ENCODE measurements at regions not wholly inside any gene's neighbourhood (a gene's known extent, or its start where the extent isn't known, plus 50 kb on each side); places are given as distances from the start of the nearest gene placed in this dataset.

DNA sequence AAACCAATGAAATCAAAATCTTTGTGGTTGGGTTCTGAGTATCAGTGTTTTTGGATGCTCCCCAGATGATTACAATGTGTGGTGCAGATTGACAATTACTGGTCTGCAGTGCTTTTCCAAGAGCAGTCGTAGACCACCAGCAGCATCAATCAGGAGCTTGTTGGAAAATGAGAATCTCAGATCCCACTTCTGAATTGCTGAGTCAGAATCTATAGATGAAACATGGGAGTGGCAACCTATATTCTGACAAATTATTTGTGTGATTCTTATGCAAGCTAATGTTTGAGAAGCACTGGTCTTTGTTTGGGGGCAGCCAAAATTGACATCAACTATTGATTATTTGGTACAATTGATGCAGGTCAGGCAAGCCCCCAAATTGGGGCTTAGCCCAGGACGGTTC is 539.9 kb upstream of the BTBD3 start:
- Histone ChIP-seq H3K27ac (ENCODE audit: low read depth in 1 of 2, low read length in 1 of 2) (no peak overlapping the region), H3K4me1 (ENCODE audit: control insufficient read depth in 2 of 2, insufficient read depth in 2 of 2, low read length in 2 of 2) (peaks cover 0 to 10% of the 10 kb centered on the region in 2 donors)

DNA sequence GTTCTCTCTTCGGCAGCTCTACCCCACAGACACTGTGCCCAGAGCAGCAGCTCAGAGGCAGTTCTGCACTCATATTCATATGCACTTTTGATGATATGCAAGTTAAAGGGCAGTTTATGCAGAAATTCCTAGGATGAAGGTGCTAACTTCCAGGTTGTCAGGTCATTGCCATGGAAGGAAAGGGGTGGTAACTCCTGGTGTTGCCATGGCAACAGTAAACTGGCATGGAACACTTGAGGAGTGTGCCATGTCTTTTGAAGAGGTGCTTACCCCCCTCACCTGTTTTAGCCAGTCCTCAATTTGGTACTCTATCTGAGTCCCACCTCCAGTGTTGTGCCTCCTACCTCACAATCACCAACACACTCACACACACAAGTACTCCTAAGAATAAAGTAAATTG is 539.4 kb upstream of the BTBD3 start:
- Histone ChIP-seq H3K27me3 (ENCODE audit: control insufficient read depth in 2 of 2, insufficient read depth in 1 of 2, low read length in 1 of 2) (no peaks in the 10 kb centered on the region), H3K4me1 (ENCODE audit: control insufficient read depth in 2 of 2, insufficient read depth in 2 of 2, low read length in 2 of 2) (peaks cover 0 to 10% of the 10 kb centered on the region in 2 donors), H3K27ac (ENCODE audit: low read depth in 1 of 2, low read length in 1 of 2) (no peak overlapping the region), H3K9me3 (ENCODE audit: control insufficient read depth in 2 of 2, insufficient read depth in 1 of 2, low read length in 1 of 2) (no peaks in the 10 kb centered on the region), H3K36me3 (ENCODE audit: control insufficient read depth in 2 of 2, insufficient read depth in 2 of 2, low read length in 1 of 2) (no peaks in the 10 kb centered on the region), H3K4me3 (ENCODE audit: low read length in 2 of 2) (no peak overlapping the region)
- no peak for DNase-seq (ENCODE audit: low read depth in 6 of 9, low spot score in 9 of 9)
- 96% methylated on average over 1 of the region's 1 CpG for WGBS

More for the DNA sequence above, 539.9 kb upstream of the BTBD3 start:
- Histone ChIP-seq H3K36me3 (ENCODE audit: control insufficient read depth in 2 of 2, insufficient read depth in 2 of 2, low read length in 1 of 2) (no peaks in the 10 kb centered on the region), H3K4me3 (ENCODE audit: low read length in 2 of 2) (no peak overlapping the region), H3K27me3 (ENCODE audit: control insufficient read depth in 2 of 2, insufficient read depth in 1 of 2, low read length in 1 of 2) (no peaks in the 10 kb centered on the region), H3K9me3 (ENCODE audit: control insufficient read depth in 2 of 2, insufficient read depth in 1 of 2, low read length in 1 of 2) (no peaks in the 10 kb centered on the region)
- DNase-seq (ENCODE audit: low read depth in 6 of 9, low spot score in 9 of 9) = no peak
- WGBS = 90% methylated on average over 2 of the region's 2 CpGs

DNA sequence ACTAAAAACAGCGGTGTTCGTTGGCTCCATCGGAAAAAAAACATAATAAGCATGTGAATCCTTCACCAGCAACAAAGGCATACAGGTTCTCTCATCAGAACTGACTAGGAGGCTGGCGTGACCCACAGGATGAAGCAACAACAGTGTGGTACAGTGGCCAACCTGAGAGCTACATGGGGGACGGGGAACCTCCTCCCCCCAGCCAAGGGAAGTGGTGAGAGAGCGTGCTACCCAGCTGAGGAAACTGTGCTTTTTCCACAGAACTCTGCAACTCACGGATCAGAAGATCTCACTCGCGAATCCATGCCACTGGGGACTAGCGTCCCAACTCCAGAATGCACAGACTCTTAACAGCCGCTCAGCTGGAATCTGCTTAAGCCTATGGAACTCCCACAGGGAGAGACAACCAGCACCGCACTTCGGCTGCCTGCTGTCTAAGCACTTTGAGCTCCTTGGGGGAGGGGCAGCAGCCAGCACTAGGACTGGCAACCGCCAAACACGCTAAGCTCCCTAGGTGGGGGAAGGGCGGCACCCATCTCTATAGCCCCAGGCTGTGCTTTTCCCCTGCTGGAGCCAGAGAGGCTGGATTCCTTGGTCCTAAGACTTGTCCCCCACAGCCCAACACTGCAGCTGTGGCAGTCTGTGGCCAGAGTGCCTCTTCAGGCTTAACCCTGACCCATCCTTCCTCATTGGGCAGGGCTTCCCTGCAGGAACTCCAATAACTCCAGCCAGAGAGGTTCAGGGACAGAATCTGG is 538.3 kb upstream of the BTBD3 start:
- H3K27ac ChIP-seq (ENCODE audit: low read depth in 1 of 2, low read length in 1 of 2) = no peak overlapping the region
- peaks cover 0 to 10% of the 10 kb centered on the region in 2 donors for H3K4me1 ChIP-seq (ENCODE audit: control insufficient read depth in 2 of 2, insufficient read depth in 2 of 2, low read length in 2 of 2)
- no peaks in the 10 kb centered on the region for H3K27me3 ChIP-seq (ENCODE audit: control insufficient read depth in 2 of 2, insufficient read depth in 1 of 2, low read length in 1 of 2)
- DNase-seq (ENCODE audit: low read depth in 6 of 9, low spot score in 9 of 9) = peak in 6 of 9 donors; percentile 1 to 61 (median 20)
- H3K9me3 ChIP-seq (ENCODE audit: control insufficient read depth in 2 of 2, insufficient read depth in 1 of 2, low read length in 1 of 2) = no peaks in the 10 kb centered on the region
- H3K4me3 ChIP-seq (ENCODE audit: low read length in 2 of 2) = peak overlapping the region in 1 of 2 donors; percentile 17
- WGBS = 86% methylated on average over 16 of the region's 16 CpGs
- H3K36me3 ChIP-seq (ENCODE audit: control insufficient read depth in 2 of 2, insufficient read depth in 2 of 2, low read length in 1 of 2) = no peaks in the 10 kb centered on the region

DNA sequence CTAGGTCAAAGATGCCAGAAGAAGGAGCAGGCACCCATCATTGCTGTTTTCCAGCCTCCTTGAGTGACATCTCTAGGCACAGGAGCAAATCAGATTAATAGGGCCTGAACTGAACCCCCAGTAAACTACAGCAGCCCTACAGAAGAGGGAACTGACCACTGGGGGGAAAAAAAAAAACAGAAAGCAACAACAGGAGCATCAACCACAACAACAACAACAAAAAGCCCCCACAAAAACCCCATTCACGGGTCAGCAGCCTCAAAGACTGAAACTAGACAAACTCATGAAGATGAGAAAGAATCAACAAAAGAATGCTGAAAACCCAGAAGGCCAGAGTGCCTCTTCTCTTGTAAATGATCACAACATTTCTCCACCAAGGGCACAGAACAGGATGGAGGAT is 537.4 kb upstream of the BTBD3 start:
- H3K4me1 ChIP-seq (ENCODE audit: control insufficient read depth in 2 of 2, insufficient read depth in 2 of 2, low read length in 2 of 2) = peaks cover 0 to 10% of the 10 kb centered on the region in 2 donors
- no peak for DNase-seq (ENCODE audit: low read depth in 6 of 9, low spot score in 9 of 9)

DNA sequence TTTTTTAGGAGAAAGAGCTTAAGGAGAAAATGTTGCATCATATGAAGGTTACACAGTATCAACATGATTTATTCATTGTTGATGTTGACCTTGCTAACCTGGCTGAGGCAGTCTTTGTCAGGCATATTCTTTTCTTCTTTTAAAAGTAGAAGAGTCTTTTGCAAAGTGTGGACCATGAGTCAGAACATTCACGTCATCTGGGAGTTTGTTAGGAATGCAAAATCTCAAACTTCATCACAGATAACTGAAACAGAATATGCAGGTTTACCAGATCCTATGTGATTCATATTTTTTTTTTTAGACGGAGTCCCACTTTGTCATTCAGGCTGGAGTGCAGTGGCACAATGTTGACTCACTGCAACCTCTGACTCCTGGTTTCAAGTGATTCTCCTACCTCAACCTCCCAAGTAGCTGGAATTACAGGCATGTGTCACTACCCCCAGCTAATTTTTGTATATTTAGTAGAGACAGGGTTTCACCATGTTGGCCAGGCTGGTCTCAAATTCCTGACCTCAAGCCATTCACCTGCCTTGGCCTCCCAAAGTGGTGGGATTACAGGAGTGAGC is 530.4 kb upstream of the BTBD3 start:
- WGBS = 93% methylated on average over 2 of the region's 2 CpGs
- Histone ChIP-seq H3K27me3 (ENCODE audit: control insufficient read depth in 2 of 2, insufficient read depth in 1 of 2, low read length in 1 of 2) (no peaks in the 10 kb centered on the region), H3K36me3 (ENCODE audit: control insufficient read depth in 2 of 2, insufficient read depth in 2 of 2, low read length in 1 of 2) (no peaks in the 10 kb centered on the region), H3K27ac (ENCODE audit: low read depth in 1 of 2, low read length in 1 of 2) (no peak overlapping the region), H3K4me3 (ENCODE audit: low read length in 2 of 2) (no peak overlapping the region), H3K9me3 (ENCODE audit: control insufficient read depth in 2 of 2, insufficient read depth in 1 of 2, low read length in 1 of 2) (no peaks in the 10 kb centered on the region), H3K4me1 (ENCODE audit: control insufficient read depth in 2 of 2, insufficient read depth in 2 of 2, low read length in 2 of 2) (no peaks in the 10 kb centered on the region)
- no peak for DNase-seq (ENCODE audit: low read depth in 6 of 9, low spot score in 9 of 9)

More for the DNA sequence above, 537.4 kb upstream of the BTBD3 start:
- Histone ChIP-seq H3K9me3 (ENCODE audit: control insufficient read depth in 2 of 2, insufficient read depth in 1 of 2, low read length in 1 of 2) (no peaks in the 10 kb centered on the region), H3K27ac (ENCODE audit: low read depth in 1 of 2, low read length in 1 of 2) (no peak overlapping the region), H3K36me3 (ENCODE audit: control insufficient read depth in 2 of 2, insufficient read depth in 2 of 2, low read length in 1 of 2) (no peaks in the 10 kb centered on the region), H3K27me3 (ENCODE audit: control insufficient read depth in 2 of 2, insufficient read depth in 1 of 2, low read length in 1 of 2) (no peaks in the 10 kb centered on the region), H3K4me3 (ENCODE audit: low read length in 2 of 2) (no peak overlapping the region)
- WGBS = 87% methylated on average over 1 of the region's 1 CpG

DNA sequence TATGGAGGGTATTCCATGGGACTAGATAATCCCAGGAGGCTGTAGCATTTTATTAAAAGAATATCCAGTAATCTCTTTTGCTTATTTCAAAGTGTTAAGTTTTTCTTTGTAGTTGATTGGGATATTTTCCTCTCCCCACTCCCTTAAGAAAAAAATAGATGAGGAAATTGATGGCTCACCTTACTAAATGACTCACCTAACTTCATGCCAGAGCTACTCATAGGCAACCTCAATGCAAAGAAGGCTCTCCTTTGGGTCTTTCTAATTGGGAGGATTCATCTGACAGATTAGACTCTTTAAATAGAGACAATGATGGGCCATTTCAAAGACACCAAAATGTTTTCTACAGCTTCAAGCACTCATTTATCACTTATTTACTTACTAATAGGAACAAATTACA is 528.5 kb upstream of the BTBD3 start:
- Histone ChIP-seq H3K4me1 (ENCODE audit: control insufficient read depth in 2 of 2, insufficient read depth in 2 of 2, low read length in 2 of 2) (no peaks in the 10 kb centered on the region), H3K9me3 (ENCODE audit: control insufficient read depth in 2 of 2, insufficient read depth in 1 of 2, low read length in 1 of 2) (no peaks in the 10 kb centered on the region), H3K4me3 (ENCODE audit: low read length in 2 of 2) (no peak overlapping the region), H3K36me3 (ENCODE audit: control insufficient read depth in 2 of 2, insufficient read depth in 2 of 2, low read length in 1 of 2) (no peaks in the 10 kb centered on the region), H3K27ac (ENCODE audit: low read depth in 1 of 2, low read length in 1 of 2) (no peak overlapping the region), H3K27me3 (ENCODE audit: control insufficient read depth in 2 of 2, insufficient read depth in 1 of 2, low read length in 1 of 2) (no peaks in the 10 kb centered on the region)
- no peak for DNase-seq (ENCODE audit: low read depth in 6 of 9, low spot score in 9 of 9)

DNA sequence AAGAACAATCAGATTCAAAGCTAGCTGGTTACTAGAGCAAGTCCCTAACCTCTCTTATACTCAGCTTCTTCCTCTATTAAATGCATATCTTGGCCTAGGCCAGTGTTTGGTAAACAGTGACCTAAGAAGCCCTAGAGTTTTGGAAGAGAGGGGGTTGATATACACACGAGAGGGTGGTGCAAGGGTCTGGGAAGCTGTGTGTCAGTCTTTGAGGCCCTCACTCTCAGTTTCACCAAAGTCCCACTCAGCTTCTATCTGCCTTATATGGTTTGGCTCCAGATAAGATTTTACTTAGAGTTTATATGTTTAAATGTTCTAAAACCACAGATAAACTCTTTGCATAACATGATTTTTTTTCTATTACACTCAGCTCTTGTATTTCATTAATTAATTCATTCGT is 526.1 kb upstream of the BTBD3 start:
- H3K4me1 ChIP-seq (ENCODE audit: control insufficient read depth in 2 of 2, insufficient read depth in 2 of 2, low read length in 2 of 2) = no peaks in the 10 kb centered on the region
- 69% methylated on average over 2 of the region's 2 CpGs for WGBS
- no peaks in the 10 kb centered on the region for H3K27me3 ChIP-seq (ENCODE audit: control insufficient read depth in 2 of 2, insufficient read depth in 1 of 2, low read length in 1 of 2)
- no peak for DNase-seq (ENCODE audit: low read depth in 6 of 9, low spot score in 9 of 9)
- no peaks in the 10 kb centered on the region for H3K9me3 ChIP-seq (ENCODE audit: control insufficient read depth in 2 of 2, insufficient read depth in 1 of 2, low read length in 1 of 2)
- no peaks in the 10 kb centered on the region for H3K36me3 ChIP-seq (ENCODE audit: control insufficient read depth in 2 of 2, insufficient read depth in 2 of 2, low read length in 1 of 2)
- H3K4me3 ChIP-seq (ENCODE audit: low read length in 2 of 2) = no peak overlapping the region
- no peak overlapping the region for H3K27ac ChIP-seq (ENCODE audit: low read depth in 1 of 2, low read length in 1 of 2)

DNA sequence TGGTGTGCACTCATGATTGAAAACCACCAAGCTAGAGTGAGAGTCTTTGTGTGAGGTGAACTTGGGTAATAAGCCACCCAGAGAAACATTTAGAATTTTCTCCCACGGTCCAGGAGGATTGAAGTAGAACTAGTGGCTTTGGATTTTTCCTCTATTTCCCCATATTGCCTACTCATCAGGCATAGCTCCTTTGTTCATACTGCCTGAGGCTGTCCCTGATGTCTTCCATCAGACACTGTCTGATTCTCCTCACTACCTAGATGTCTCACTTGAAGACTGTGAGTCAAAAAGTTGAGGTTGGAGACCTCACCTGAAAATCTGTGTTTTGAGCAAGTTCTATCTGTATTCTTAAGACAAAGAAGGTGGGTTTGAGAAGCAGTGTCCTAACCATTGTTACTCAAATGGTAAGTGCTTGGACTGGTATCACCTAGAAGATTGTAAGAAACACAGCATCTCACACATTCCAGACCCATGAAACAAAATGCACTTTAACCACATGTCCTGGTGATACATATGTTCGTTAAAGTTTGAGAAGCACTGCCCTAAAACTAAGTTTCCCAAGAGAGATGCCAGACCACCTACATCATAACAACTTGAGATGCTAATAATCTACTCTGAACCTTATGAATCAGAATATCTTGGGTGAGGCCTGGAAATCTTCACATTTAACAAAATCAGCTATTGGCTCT is 523.4 kb upstream of the BTBD3 start:
- WGBS = 94% methylated on average over 2 of the region's 2 CpGs
- no peak for DNase-seq (ENCODE audit: low read depth in 6 of 9, low spot score in 9 of 9)
- Histone ChIP-seq H3K27me3 (ENCODE audit: control insufficient read depth in 2 of 2, insufficient read depth in 1 of 2, low read length in 1 of 2) (no peaks in the 10 kb centered on the region), H3K9me3 (ENCODE audit: control insufficient read depth in 2 of 2, insufficient read depth in 1 of 2, low read length in 1 of 2) (no peaks in the 10 kb centered on the region), H3K27ac (ENCODE audit: low read depth in 1 of 2, low read length in 1 of 2) (no peak overlapping the region), H3K36me3 (ENCODE audit: control insufficient read depth in 2 of 2, insufficient read depth in 2 of 2, low read length in 1 of 2) (no peaks in the 10 kb centered on the region), H3K4me3 (ENCODE audit: low read length in 2 of 2) (no peak overlapping the region), H3K4me1 (ENCODE audit: control insufficient read depth in 2 of 2, insufficient read depth in 2 of 2, low read length in 2 of 2) (no peaks in the 10 kb centered on the region)

DNA sequence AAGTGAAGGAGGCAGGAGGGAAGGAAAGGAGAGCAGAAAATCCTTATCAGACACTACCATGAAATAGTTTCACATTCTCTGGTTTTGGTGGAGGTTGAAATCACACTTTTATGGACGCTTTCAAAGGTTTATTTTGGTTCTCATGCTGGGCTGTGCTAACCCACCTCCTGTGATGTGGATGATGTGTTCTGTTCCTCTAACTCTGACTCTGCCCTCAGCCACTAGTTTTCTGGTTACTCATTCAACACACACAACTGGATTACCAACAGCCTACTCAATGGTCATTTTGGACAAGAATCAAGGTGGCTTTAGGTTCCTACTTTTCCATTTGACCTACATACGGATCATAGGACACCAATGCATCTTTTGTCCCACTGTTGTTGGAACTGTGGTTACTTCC is 522.1 kb upstream of the BTBD3 start:
- 91% methylated on average over 2 of the region's 2 CpGs for WGBS
- H3K36me3 ChIP-seq (ENCODE audit: control insufficient read depth in 2 of 2, insufficient read depth in 2 of 2, low read length in 1 of 2) = no peaks in the 10 kb centered on the region
- no peaks in the 10 kb centered on the region for H3K4me1 ChIP-seq (ENCODE audit: control insufficient read depth in 2 of 2, insufficient read depth in 2 of 2, low read length in 2 of 2)
- no peak for DNase-seq (ENCODE audit: low read depth in 6 of 9, low spot score in 9 of 9)
- no peaks in the 10 kb centered on the region for H3K9me3 ChIP-seq (ENCODE audit: control insufficient read depth in 2 of 2, insufficient read depth in 1 of 2, low read length in 1 of 2)
- H3K27me3 ChIP-seq (ENCODE audit: control insufficient read depth in 2 of 2, insufficient read depth in 1 of 2, low read length in 1 of 2) = no peaks in the 10 kb centered on the region
- no peak overlapping the region for H3K4me3 ChIP-seq (ENCODE audit: low read length in 2 of 2)
- no peak overlapping the region for H3K27ac ChIP-seq (ENCODE audit: low read depth in 1 of 2, low read length in 1 of 2)
